ENCODE measurements at regions not wholly inside any gene's neighbourhood (a gene's known extent, or its start where the extent isn't known, plus 50 kb on each side); places are given as distances from the start of the nearest gene placed in this dataset.

- TF ChIP-seq POLR2A (IDR thresholded peaks at IDR 0.05; ENCODE audit: low read length), result no peak
- no peak for TF ChIP-seq GATA1 (IDR thresholded peaks at IDR 0.05; ENCODE audit: low read depth, low read length)
These were observed 444.7 kb upstream of the RPS6KA3 start for GRCh38 chrX:20711366-20711765.
